NB4 (cell line): ENCODE measurements at regions not wholly inside any gene's neighbourhood (a gene's known extent, or its start where the extent isn't known, plus 50 kb on each side); places are given as distances from the start of the nearest gene placed in this dataset.
"Not testable (repeated sequence)": the region's sequence is repeated elsewhere in the genome, so short reads cannot be mapped to it uniquely, and the experiment has no call there.

ENCODE experiments used
- DNase-seq: peaks from one replicate; pipeline ENCODE4 v3.0.0; 2010; ENCODE audit warnings: low read depth
- H3K4me3 ChIP-seq: one replicate; pipeline ENCODE4 v1.5.1; 2011; ENCODE audit warnings: mild to moderate bottlenecking, low read depth, low read length, moderate library complexity
- CTCF ChIP-seq: IDR thresholded peaks from one replicate; pipeline ENCODE4 v1.5.1; 2012; ENCODE audit warnings: low read depth, low read length
- MAX ChIP-seq: IDR thresholded peaks from 2 replicates; pipeline ENCODE4 v1.6.1; 2011; ENCODE audit warnings: low read depth, low read length
- MYC ChIP-seq: IDR thresholded peaks from 2 replicates; pipeline ENCODE4 v1.6.1; 2011; ENCODE audit warnings: low read depth, low read length
- POLR2A ChIP-seq: IDR thresholded peaks from 2 replicates; pipeline ENCODE4 v1.6.1; 2011; ENCODE audit warnings: mild to moderate bottlenecking; ENCODE audit not compliant: insufficient read length; ENCODE audit errors: extremely low read depth

GRCh38 chr14:35929186-35929585, 103.0 kb downstream of the BRMS1L start:
- no peak for DNase-seq
- H3K4me3 ChIP-seq = no peak overlapping the region
- no peak for TF ChIP-seq MAX

- H3K4me3 ChIP-seq = no peak overlapping the region
- DNase-seq = no peak
- TF ChIP-seq POLR2A (no peak), MYC (no peak), MAX (no peak), CTCF (no peak)
These were observed 101.6 kb downstream of the BRMS1L start for GRCh38 chr14:35927727-35928126.

- no peak for DNase-seq
- H3K4me3 ChIP-seq = no peak overlapping the region
- no peak for TF ChIP-seq MAX
- TF ChIP-seq POLR2A = no peak
- TF ChIP-seq MYC = no peak
- no peak for TF ChIP-seq CTCF
These were observed 99.2 kb downstream of the BRMS1L start for GRCh38 chr14:35925319-35925718.

GRCh38 chr14:35922590-35922989, 96.5 kb downstream of the BRMS1L start:
- H3K4me3 ChIP-seq, DNase-seq: not testable (repeated sequence)

- no peak for TF ChIP-seq MAX
- TF ChIP-seq POLR2A = no peak
- TF ChIP-seq CTCF = no peak
- TF ChIP-seq MYC = no peak
- no peak for DNase-seq
- H3K4me3 ChIP-seq = no peak overlapping the region
These were observed 95.6 kb downstream of the BRMS1L start for GRCh38 chr14:35921745-35922144.
